HEK293 (cell line): ENCODE measurements at regions not wholly inside any gene's neighbourhood (a gene's known extent, or its start where the extent isn't known, plus 50 kb on each side); places are given as distances from the start of the nearest gene placed in this dataset.

Experiments
- CTCF ChIA-PET: fragments of 350-600 bp; formaldehyde crosslinking; extraction: SDS; loops from one replicate; lab custom pipeline; 2021; ENCODE audit warnings: antibody characterized with exemption; lab: Yijun Ruan, JAX
- POLR2A ChIA-PET: fragments of 300-600 bp; formaldehyde crosslinking; extraction: SDS; loops from one replicate; lab custom pipeline; 2020; ENCODE audit warnings: antibody characterized with exemption, inconsistent platforms; lab: Yijun Ruan, JAX
- H3K27ac ChIP-seq: fragments of 200-500 bp; sonication (Bioruptor generic); 2 replicates; pipeline ENCODE4 v1.5.1; 2014; ENCODE audit warnings: low read depth, low read length, control low read depth, inconsistent platforms; ENCODE audit errors: extremely low read depth
- H3K36me3 ChIP-seq, 2 experiments: fragments of 200-500 bp in 1 of 2; sonication (Bioruptor generic) in 1 of 2; 1 replicate in 1 of 2; 2 replicates in 1 of 2; pipeline ENCODE4 v1.5.1; 2014 to 2017; ENCODE audit warnings: inconsistent platforms in 2 of 2, low read length in 2 of 2; ENCODE audit not compliant: control insufficient read depth in 2 of 2, insufficient read depth in 1 of 2
- H3K4me1 ChIP-seq: fragments of 200-500 bp; sonication (Bioruptor generic); 2 replicates; pipeline ENCODE4 v1.5.1; 2014; ENCODE audit warnings: mild to moderate bottlenecking, low read length, inconsistent platforms; ENCODE audit not compliant: control insufficient read depth, insufficient read depth
- H3K4me3 ChIP-seq: 2 replicates; pipeline ENCODE4 v1.5.1; 2011; ENCODE audit warnings: low read depth, mild to moderate bottlenecking, control low read depth, low read length, moderate library complexity
- H3K9me3 ChIP-seq: fragments of 200-500 bp; sonication (Bioruptor generic); 2 replicates; pipeline ENCODE4 v1.5.1; 2014; ENCODE audit warnings: low read depth, low read length, inconsistent platforms; ENCODE audit not compliant: control insufficient read depth, insufficient read depth
- CTCF ChIP-seq: fragments of 450-650 bp; formaldehyde crosslinking; IDR thresholded peaks from 2 replicates; pipeline ENCODE4 v1.5.1; 2016; ENCODE audit warnings: missing biosample characterization, missing genetic modification characterization
- PATZ1 ChIP-seq: fragments of 450-650 bp; formaldehyde crosslinking; IDR thresholded peaks from 2 replicates; pipeline ENCODE4 v1.5.1; 2016; ENCODE audit warnings: missing biosample characterization, missing genetic modification characterization
- PRDM4 ChIP-seq: fragments of 450-650 bp; formaldehyde crosslinking; IDR thresholded peaks from 2 replicates; pipeline ENCODE4 v1.5.1; 2017; ENCODE audit warnings: missing biosample characterization, missing genetic modification characterization
- REPIN1 ChIP-seq: fragments of 450-650 bp; formaldehyde crosslinking; IDR thresholded peaks from 2 replicates; pipeline ENCODE4 v1.5.1; 2017; ENCODE audit warnings: missing biosample characterization, missing genetic modification characterization, low read depth
- ZBTB26 ChIP-seq: fragments of 450-650 bp; formaldehyde crosslinking; optimal IDR thresholded peaks from 2 replicates; pipeline ENCODE3; 2016; ENCODE audit warnings: missing biosample characterization, mild to moderate bottlenecking, missing genetic modification characterization
- ZBTB8A ChIP-seq: fragments of 450-650 bp; formaldehyde crosslinking; IDR thresholded peaks from 2 replicates; pipeline ENCODE4 v1.5.1; 2016; ENCODE audit warnings: missing biosample characterization, missing genetic modification characterization
- ZFHX2 ChIP-seq: fragments of 450-650 bp; formaldehyde crosslinking; conservative IDR thresholded peaks from 2 replicates; pipeline ENCODE4 v1.5.1; 2016; ENCODE audit warnings: missing biosample characterization, missing genetic modification characterization
- ZNF112 ChIP-seq: fragments of 450-650 bp; formaldehyde crosslinking; IDR thresholded peaks from 2 replicates; pipeline ENCODE4 v1.5.0; 2017; ENCODE audit warnings: missing biosample characterization, missing genetic modification characterization
- ZNF146 ChIP-seq: fragments of 450-650 bp; formaldehyde crosslinking; IDR thresholded peaks from 2 replicates; pipeline ENCODE4 v1.5.1; 2016; ENCODE audit warnings: missing biosample characterization, missing genetic modification characterization
- ZNF148 ChIP-seq: fragments of 450-650 bp; formaldehyde crosslinking; IDR thresholded peaks from 2 replicates; pipeline ENCODE4 v1.5.0; 2017; ENCODE audit warnings: missing biosample characterization, missing genetic modification characterization, borderline replicate concordance
- ZNF174 ChIP-seq: fragments of 450-650 bp; formaldehyde crosslinking; IDR thresholded peaks from 2 replicates; pipeline ENCODE4 v1.5.0; 2017; ENCODE audit warnings: missing biosample characterization, mild to moderate bottlenecking, missing genetic modification characterization
- ZNF202 ChIP-seq: fragments of 450-650 bp; formaldehyde crosslinking; IDR thresholded peaks from 2 replicates; pipeline ENCODE4 v1.5.1; 2016; ENCODE audit warnings: missing biosample characterization, missing genetic modification characterization, borderline replicate concordance
- ZNF362 ChIP-seq: fragments of 450-650 bp; formaldehyde crosslinking; IDR thresholded peaks from 2 replicates; pipeline ENCODE4 v1.5.1; 2016; ENCODE audit warnings: missing biosample characterization, missing genetic modification characterization
- ZNF473 ChIP-seq: fragments of 450-650 bp; formaldehyde crosslinking; IDR thresholded peaks from 2 replicates; pipeline ENCODE4 v1.5.1; 2017; ENCODE audit warnings: missing biosample characterization, missing genetic modification characterization
- ZNF548 ChIP-seq: fragments of 450-650 bp; formaldehyde crosslinking; IDR thresholded peaks from 2 replicates; pipeline ENCODE4 v1.5.1; 2016; ENCODE audit warnings: missing biosample characterization, missing genetic modification characterization

DNA sequence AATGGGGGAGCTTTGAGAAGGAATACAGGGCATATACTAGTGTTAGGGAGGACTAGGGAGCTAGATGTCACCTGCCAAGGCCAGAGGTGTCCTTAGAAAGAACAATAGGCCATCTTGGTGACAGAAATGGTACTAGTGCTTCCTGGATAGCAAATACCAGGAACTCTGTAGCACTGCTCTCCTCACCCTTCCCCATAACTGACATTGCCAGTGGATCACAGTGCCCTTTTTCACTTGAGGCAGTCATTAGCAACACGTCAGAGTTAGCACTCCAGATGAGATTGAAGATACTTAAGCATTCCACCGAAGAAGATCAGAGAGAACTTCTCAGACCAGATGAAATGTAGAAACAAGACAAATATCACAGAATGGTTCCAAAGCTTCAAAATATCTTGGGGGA is 103.1 kb upstream of the PDZRN3 start:
- Histone ChIP-seq H3K9me3 (no peaks in the 10 kb centered on the region), H3K27ac (no peak overlapping the region), H3K4me3 (no peak overlapping the region), H3K4me1 (no peaks in the 10 kb centered on the region), H3K36me3 (no peaks in the 10 kb centered on the region)
- POLR2A ChIA-PET: no interaction called here
- CTCF ChIA-PET: no interaction called here
- TF ChIP-seq ZNF362: no peak
- no peak for TF ChIP-seq ZNF148
- no peak for TF ChIP-seq ZNF548
- TF ChIP-seq ZNF174 (tag by site-specific recombination): no peak
- no peak for TF ChIP-seq ZBTB26
- TF ChIP-seq ZNF473 (tag by site-specific recombination): no peak
- no peak for TF ChIP-seq REPIN1 (tag by site-specific recombination)
- TF ChIP-seq ZNF202: no peak
- TF ChIP-seq PATZ1: no peak

DNA sequence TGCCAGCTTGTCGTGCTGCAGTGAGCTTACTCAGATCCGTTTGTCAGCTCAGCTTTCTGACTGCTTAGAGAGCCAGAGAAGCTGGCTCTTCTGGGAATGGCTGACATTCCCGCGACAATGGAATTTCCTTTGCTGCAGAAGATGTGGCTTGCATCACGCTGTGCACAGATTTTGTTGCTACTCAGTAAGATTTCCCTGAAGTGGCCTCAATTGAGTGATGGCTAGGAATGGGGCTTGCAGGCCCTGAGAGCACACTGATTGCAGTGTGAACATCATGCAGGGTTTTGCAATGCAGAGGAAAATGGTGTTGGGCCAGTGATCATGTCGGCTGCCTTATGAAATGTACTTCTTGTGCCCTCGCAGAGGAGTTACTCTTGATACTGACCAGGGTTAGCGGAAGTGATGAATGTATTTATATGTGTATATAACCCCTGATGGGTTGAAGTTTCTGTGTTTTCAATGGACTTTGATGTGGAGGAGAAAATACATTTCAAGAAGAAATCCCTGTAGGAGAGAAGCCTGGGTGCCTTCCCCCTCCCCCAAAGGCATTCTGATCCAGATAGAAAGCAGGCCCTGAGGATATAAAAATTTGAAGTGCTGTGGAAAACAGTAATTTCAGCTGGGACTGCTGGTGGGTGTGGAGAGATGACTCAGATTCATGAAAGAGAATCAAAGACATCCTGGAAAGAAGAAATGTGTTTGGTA is 102.5 kb upstream of the PDZRN3 start:
- no peak overlapping the region for H3K27ac ChIP-seq
- ChIA-PET POLR2A (no interaction called here), CTCF (interaction anchor here (0.6 kb wide), 1 partner anchor 559 kb away, joined by 4 read pairs; no protein-coding TSS in a partner anchor)
- no peaks in the 10 kb centered on the region for H3K9me3 ChIP-seq
- TF ChIP-seq PRDM4 (tag by site-specific recombination): no peak
- no peaks in the 10 kb centered on the region for H3K36me3 ChIP-seq
- H3K4me1 ChIP-seq: no peaks in the 10 kb centered on the region
- H3K4me3 ChIP-seq: no peak overlapping the region

DNA sequence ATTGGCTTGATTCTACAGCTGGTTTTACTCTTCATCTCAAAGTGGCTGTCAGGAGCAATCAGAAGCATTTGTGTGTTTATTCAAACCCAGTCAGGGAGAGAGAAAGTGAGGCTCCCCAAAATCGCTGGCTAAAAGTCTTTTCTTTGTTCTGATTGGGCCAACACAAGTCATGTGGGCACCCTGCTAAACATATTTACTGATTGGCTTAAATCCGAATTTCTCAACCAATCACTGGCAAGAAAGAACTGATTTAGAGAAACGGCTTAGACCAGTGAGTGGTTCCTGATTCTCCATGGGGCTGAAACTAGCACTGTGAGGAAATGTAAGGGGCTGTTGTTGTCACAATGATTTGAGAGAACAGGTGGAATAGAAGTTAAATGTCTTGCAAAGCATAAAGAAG is 98.9 kb upstream of the PDZRN3 start:
- H3K4me1 ChIP-seq: no peaks in the 10 kb centered on the region
- no peak overlapping the region for H3K4me3 ChIP-seq
- no peaks in the 10 kb centered on the region for H3K9me3 ChIP-seq
- CTCF ChIA-PET: no interaction called here
- no peaks in the 10 kb centered on the region for H3K36me3 ChIP-seq
- H3K27ac ChIP-seq: no peak overlapping the region
- TF ChIP-seq ZNF112 (tag by site-specific recombination): no peak
- no peak for TF ChIP-seq ZBTB8A (tag by site-specific recombination)
- TF ChIP-seq ZNF146 (tag by site-specific recombination): no peak
- no peak for TF ChIP-seq CTCF
- no peak for TF ChIP-seq ZFHX2 (tag by site-specific recombination)
- TF ChIP-seq, all 188 proteins: peak for 0
- POLR2A ChIA-PET: no interaction called here
